GM21367 (cell line): ENCODE measurements at regions not wholly inside any gene's neighbourhood (a gene's known extent, or its start where the extent isn't known, plus 50 kb on each side); places are given as distances from the start of the nearest gene placed in this dataset.

Source experiments
- ATAC-seq: cut with Tn5 transposase; IDR thresholded peaks from one replicate; pipeline ENCODE4 v1.9.1; 2021; ENCODE audit not compliant: unreplicated experiment

GRCh38 chr3:101172516-101172915 lies 147.9 kb downstream of the IMPG2 start:
- no peak for ATAC-seq

- no peak for ATAC-seq
Observed at GRCh38 chr3:101171681-101172191, 148.6 kb downstream of the IMPG2 start.

GRCh38 chr3:101170806-101171558 lies 149.4 kb downstream of the IMPG2 start:
- ATAC-seq = no peak

GRCh38 chr3:101170062-101170771 lies 150.2 kb downstream of the IMPG2 start:
- no peak for ATAC-seq

GRCh38 chr3:101169516-101169915 lies 150.9 kb downstream of the IMPG2 start:
- no peak for ATAC-seq

GRCh38 chr3:101167376-101167775 lies 153.0 kb downstream of the IMPG2 start:
- ATAC-seq = no peak

GRCh38 chr3:101166150-101166549 lies 154.2 kb downstream of the IMPG2 start:
- ATAC-seq = no peak

- no peak for ATAC-seq
Observed at GRCh38 chr3:101163554-101163953, 156.8 kb downstream of the IMPG2 start.

- ATAC-seq = no peak
Observed at GRCh38 chr3:101159478-101159877, 160.9 kb downstream of the IMPG2 start.

- no peak for ATAC-seq
Observed at GRCh38 chr3:101158374-101158773, 162.0 kb downstream of the IMPG2 start.

GRCh38 chr3:101156787-101157345 lies 163.5 kb downstream of the IMPG2 start:
- no peak for ATAC-seq

- ATAC-seq = no peak
Observed at GRCh38 chr3:101155825-101156224, 162.6 kb upstream of the ABI3BP start.

GRCh38 chr3:101154401-101154800 lies 161.2 kb upstream of the ABI3BP start:
- no peak for ATAC-seq

GRCh38 chr3:101151286-101151913 lies 158.2 kb upstream of the ABI3BP start:
- ATAC-seq = no peak

GRCh38 chr3:101150504-101150903 lies 157.3 kb upstream of the ABI3BP start:
- no peak for ATAC-seq

GRCh38 chr3:101149707-101150106 lies 156.5 kb upstream of the ABI3BP start:
- no peak for ATAC-seq

GRCh38 chr3:101149251-101149650 lies 156.0 kb upstream of the ABI3BP start:
- ATAC-seq = no peak

GRCh38 chr3:101148001-101148400 lies 154.8 kb upstream of the ABI3BP start:
- ATAC-seq = no peak

- ATAC-seq = no peak
Observed at GRCh38 chr3:101146946-101147345, 153.7 kb upstream of the ABI3BP start.

- ATAC-seq = no peak
Observed at GRCh38 chr3:101144105-101144504, 150.9 kb upstream of the ABI3BP start.

- no peak for ATAC-seq
Observed at GRCh38 chr3:101143012-101143411, 149.8 kb upstream of the ABI3BP start.
